ENCODE measurements at regions not wholly inside any gene's neighbourhood (a gene's known extent, or its start where the extent isn't known, plus 50 kb on each side); places are given as distances from the start of the nearest gene placed in this dataset.

GRCh38 chrY:12555005-12555404, 146.0 kb upstream of the USP9Y start:
- ChIA-PET CTCF (interaction anchor here (1.7 kb wide), 1 partner anchor 10 kb away, joined by 4 read pairs; no protein-coding TSS in a partner anchor), POLR2A (no interaction called here)
- TF ChIP-seq CTCF (IDR thresholded peaks at IDR 0.05; ENCODE audit: control extremely low read depth, extremely low read depth, low read depth, missing control alignments) = no peak
- no peak for DNase-seq (ENCODE audit: extremely low spot score)

- no peak for DNase-seq (ENCODE audit: extremely low spot score)
- CTCF ChIA-PET = no interaction called here
- no peak for TF ChIP-seq CTCF (IDR thresholded peaks at IDR 0.05; ENCODE audit: control extremely low read depth, extremely low read depth, low read depth, missing control alignments)
- POLR2A ChIA-PET = no interaction called here
Observed at GRCh38 chrY:12559007-12559406, 142.0 kb upstream of the USP9Y start.

GRCh38 chrY:12576278-12576677, 124.8 kb upstream of the USP9Y start:
- TF ChIP-seq CTCF (IDR thresholded peaks at IDR 0.05; ENCODE audit: control extremely low read depth, extremely low read depth, low read depth, missing control alignments) = no peak
- POLR2A ChIA-PET = no interaction called here

GRCh38 chrY:12593532-12594216, 107.4 kb upstream of the USP9Y start:
- no peak for TF ChIP-seq CTCF (IDR thresholded peaks at IDR 0.05; ENCODE audit: control extremely low read depth, extremely low read depth, low read depth, missing control alignments)
- ChIA-PET POLR2A (no interaction called here), CTCF (no interaction called here)
- DNase-seq (ENCODE audit: extremely low spot score) = no peak

More at GRCh38 chrY:12576278-12576677, 124.8 kb upstream of the USP9Y start:
- no peak for DNase-seq (ENCODE audit: extremely low spot score)
- CTCF ChIA-PET = no interaction called here

- no peak for TF ChIP-seq CTCF (IDR thresholded peaks at IDR 0.05; ENCODE audit: control extremely low read depth, extremely low read depth, low read depth, missing control alignments)
- ChIA-PET CTCF (no interaction called here), POLR2A (no interaction called here)
- no peak for DNase-seq (ENCODE audit: extremely low spot score)
Observed at GRCh38 chrY:12598783-12599182, 102.2 kb upstream of the USP9Y start.

GRCh38 chrY:12605426-12605825, 95.6 kb upstream of the USP9Y start:
- CTCF ChIA-PET = no interaction called here
- no peak for DNase-seq (ENCODE audit: extremely low spot score)
- POLR2A ChIA-PET = no interaction called here
- TF ChIP-seq CTCF (IDR thresholded peaks at IDR 0.05; ENCODE audit: control extremely low read depth, extremely low read depth, low read depth, missing control alignments) = no peak
